Sigmoid colon (tissue), 4 donors: ENCODE measurements at regions not wholly inside any gene's neighbourhood (a gene's known extent, or its start where the extent isn't known, plus 50 kb on each side); places are given as distances from the start of the nearest gene placed in this dataset.

Experiments used
- POLR2AphosphoS5 ChIP-seq, 4 donors: sonication (generic); formaldehyde crosslinking; IDR thresholded peaks; one replicate each; pipeline ENCODE4 v1.6.1; 2017; ENCODE audit warnings: antibody characterized with exemption in 4 of 4
- TF ChIP-seq, protein P1 (sequence below), 4 experiments: fragments of 450-650 bp in 3 of 4; fragments of 200-600 bp in 1 of 4; IDR thresholded peaks; one replicate each; pipeline ENCODE4 v1.5.1; 2016 to 2019; ENCODE audit warnings: antibody characterized with exemption in 4 of 4, mild to moderate bottlenecking in 3 of 4, moderate library complexity in 2 of 4

DNA sequence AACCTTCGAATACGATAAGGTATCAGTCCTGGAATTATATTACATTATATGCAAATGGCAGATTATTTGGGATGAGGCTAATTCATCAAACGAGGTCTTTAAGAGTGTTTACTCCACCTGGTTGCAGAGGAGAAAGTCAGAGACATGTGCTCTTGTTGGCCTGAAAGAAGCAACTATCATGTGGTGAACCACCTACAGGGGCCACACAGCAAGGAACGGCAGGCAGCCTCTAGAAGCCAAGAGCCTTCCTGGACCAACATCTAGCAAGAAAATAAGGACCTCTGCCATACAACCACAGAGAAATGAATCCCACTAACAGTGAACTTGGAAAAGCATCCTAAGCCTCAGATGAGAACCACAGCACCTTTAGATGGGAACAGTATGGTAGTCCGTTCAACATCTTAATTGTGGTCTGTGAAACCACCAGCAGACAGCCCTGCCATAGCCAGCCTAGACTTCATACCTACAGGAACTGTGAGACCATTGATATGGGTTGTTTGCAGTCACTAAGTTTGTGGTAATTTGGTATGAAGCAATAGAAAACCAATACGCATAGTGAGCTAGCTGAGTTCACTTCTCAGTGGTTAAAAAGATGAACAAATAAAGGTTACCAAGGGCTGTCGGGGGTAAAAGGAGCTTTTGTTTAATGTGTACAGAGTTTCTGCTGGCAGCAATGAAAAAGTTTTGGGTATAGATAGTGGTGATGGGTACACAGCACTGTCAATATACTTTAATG is 345.7 kb upstream of the RUNX1 start:
- TF ChIP-seq, protein P1, sequence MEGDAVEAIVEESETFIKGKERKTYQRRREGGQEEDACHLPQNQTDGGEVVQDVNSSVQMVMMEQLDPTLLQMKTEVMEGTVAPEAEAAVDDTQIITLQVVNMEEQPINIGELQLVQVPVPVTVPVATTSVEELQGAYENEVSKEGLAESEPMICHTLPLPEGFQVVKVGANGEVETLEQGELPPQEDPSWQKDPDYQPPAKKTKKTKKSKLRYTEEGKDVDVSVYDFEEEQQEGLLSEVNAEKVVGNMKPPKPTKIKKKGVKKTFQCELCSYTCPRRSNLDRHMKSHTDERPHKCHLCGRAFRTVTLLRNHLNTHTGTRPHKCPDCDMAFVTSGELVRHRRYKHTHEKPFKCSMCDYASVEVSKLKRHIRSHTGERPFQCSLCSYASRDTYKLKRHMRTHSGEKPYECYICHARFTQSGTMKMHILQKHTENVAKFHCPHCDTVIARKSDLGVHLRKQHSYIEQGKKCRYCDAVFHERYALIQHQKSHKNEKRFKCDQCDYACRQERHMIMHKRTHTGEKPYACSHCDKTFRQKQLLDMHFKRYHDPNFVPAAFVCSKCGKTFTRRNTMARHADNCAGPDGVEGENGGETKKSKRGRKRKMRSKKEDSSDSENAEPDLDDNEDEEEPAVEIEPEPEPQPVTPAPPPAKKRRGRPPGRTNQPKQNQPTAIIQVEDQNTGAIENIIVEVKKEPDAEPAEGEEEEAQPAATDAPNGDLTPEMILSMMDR (IDR thresholded peaks at IDR 0.05), result no peak
- no peak for TF ChIP-seq POLR2AphosphoS5 (IDR thresholded peaks at IDR 0.05)
